CD4-positive, alpha-beta T cell (primary cell): ENCODE measurements at regions not wholly inside any gene's neighbourhood (a gene's known extent, or its start where the extent isn't known, plus 50 kb on each side); places are given as distances from the start of the nearest gene placed in this dataset.

Source experiments
- ATAC-seq: fragments of 200-7000 bp; cut with Tn5 transposase; one replicate; pipeline ENCODE4 v1.10.0; 2022; ENCODE audit warnings: mild to moderate bottlenecking; ENCODE audit not compliant: poor library complexity
- CTCF ChIA-PET: fragments of 350-600 bp; sonication (Branson Sonifier 250); formaldehyde crosslinking; loops from one replicate; lab custom pipeline; 2021; ENCODE audit warnings: antibody characterized with exemption, inconsistent platforms; lab: Charles Lee
- POLR2A ChIA-PET: fragments of 350-600 bp; sonication (Branson Sonifier 250); formaldehyde crosslinking; loops from one replicate; lab custom pipeline; 2021; ENCODE audit warnings: antibody characterized with exemption, inconsistent platforms; lab: Charles Lee
- DNase-seq, 14 experiments: peaks; one replicate each; pipeline ENCODE4 v3.0.0-alpha.2; 2013 to 2020; ENCODE audit warnings: mixed read lengths in 2 of 14
- H3K27ac ChIP-seq, 2 donors: one replicate each; pipeline versions ENCODE4 v1.5.1 to v1.7.0; 2013; ENCODE audit warnings: low read length in 2 of 2, low read depth in 1 of 2, mild to moderate bottlenecking in 1 of 2
- H3K27me3 ChIP-seq, 2 experiments: 1 replicate in 1 of 2; 2 replicates in 1 of 2; pipeline versions ENCODE4 v1.6.1 to v1.7.0; 2013; ENCODE audit warnings: low read length in 2 of 2, control low read depth in 1 of 2, mild to moderate bottlenecking in 1 of 2, moderate library complexity in 1 of 2; ENCODE audit not compliant: insufficient read depth in 2 of 2, control insufficient read depth in 1 of 2
- H3K36me3 ChIP-seq: one replicate; pipeline ENCODE4 v1.6.1; 2013; ENCODE audit warnings: low read length, control low read depth; ENCODE audit not compliant: insufficient read depth
- H3K4me1 ChIP-seq: one replicate; pipeline ENCODE4 v1.6.1; 2013; ENCODE audit warnings: low read length, control low read depth; ENCODE audit not compliant: insufficient read depth
- H3K4me3 ChIP-seq: one replicate; pipeline ENCODE4 v1.5.1; 2013; ENCODE audit warnings: mild to moderate bottlenecking, low read length, moderate library complexity
- H3K9me3 ChIP-seq, 2 experiments: 1 replicate in 1 of 2; 2 replicates in 1 of 2; pipeline versions ENCODE4 v1.6.1 to v1.7.0; 2013; ENCODE audit warnings: low read length in 2 of 2, mild to moderate bottlenecking in 2 of 2, control low read depth in 1 of 2, moderate library complexity in 1 of 2; ENCODE audit not compliant: control insufficient read depth in 1 of 2, insufficient read depth in 1 of 2
- H3K27ac Mint-ChIP-seq: one replicate; pipeline ENCODE4 v1.8.0; 2020; ENCODE audit warnings: mixed read lengths
- H3K27me3 Mint-ChIP-seq: one replicate; pipeline ENCODE4 v1.8.0; 2021; ENCODE audit warnings: mixed read lengths
- H3K36me3 Mint-ChIP-seq: one replicate; pipeline ENCODE4 v1.8.0; 2021; ENCODE audit warnings: low read depth, mixed read lengths
- H3K4me1 Mint-ChIP-seq: one replicate; pipeline ENCODE4 v1.8.0; 2021; ENCODE audit warnings: low read depth, mixed read lengths
- H3K4me3 Mint-ChIP-seq: one replicate; pipeline ENCODE4 v1.8.0; 2020; ENCODE audit warnings: mild to moderate bottlenecking, mixed read lengths
- H3K9me3 Mint-ChIP-seq: one replicate; pipeline ENCODE4 v1.8.0; 2020; ENCODE audit warnings: mixed read lengths
- CTCF ChIP-seq: fragments of 200-600 bp; IDR thresholded peaks from one replicate; pipeline ENCODE4 v1.8.0; 2022; ENCODE audit warnings: antibody characterized with exemption, mild to moderate bottlenecking
- intact Hi-C, 2 experiments: fragments of 100-400 bp; cut with DNase I in 1 of 2; cut with micrococcal nuclease in 1 of 2; formaldehyde crosslinking; loops; one replicate each; pipeline versions ENCODE4 v1.15.1 to v1.9.0; 2023 to 2025; cut with DNase I, micrococcal nuclease

- no peak overlapping the region for H3K4me3 ChIP-seq
- no peak overlapping the region for H3K27ac Mint-ChIP-seq
- no peaks in the 10 kb centered on the region for H3K9me3 ChIP-seq
- ChIA-PET CTCF (no interaction called here), POLR2A (no interaction called here)
- no peaks in the 10 kb centered on the region for H3K36me3 Mint-ChIP-seq
- no peaks in the 10 kb centered on the region for H3K4me1 Mint-ChIP-seq
- ATAC-seq (no peak), DNase-seq (no peak)
- no peaks in the 10 kb centered on the region for H3K36me3 ChIP-seq
- no peaks in the 10 kb centered on the region for H3K27me3 ChIP-seq
- H3K9me3 Mint-ChIP-seq: no peaks in the 10 kb centered on the region
- H3K27me3 Mint-ChIP-seq: peaks cover 22% of the 10 kb centered on the region
- H3K27ac ChIP-seq: no peak overlapping the region
- TF ChIP-seq CTCF: no peak
- H3K4me1 ChIP-seq: no peaks in the 10 kb centered on the region
- intact Hi-C loops: no loop called here
- no peak overlapping the region for H3K4me3 Mint-ChIP-seq
These were observed 93.1 kb downstream of the MIS18A start for GRCh38 chr21:32185726-32186125.

GRCh38 chr21:32185103-32185502 lies 93.7 kb downstream of the MIS18A start:
- Mint-ChIP-seq H3K36me3 (no peaks in the 10 kb centered on the region), H3K4me3 (no peak overlapping the region), H3K27me3 (peaks cover 17% of the 10 kb centered on the region), H3K27ac (no peak overlapping the region), H3K4me1 (no peaks in the 10 kb centered on the region), H3K9me3 (no peaks in the 10 kb centered on the region)
- Histone ChIP-seq H3K27me3 (no peaks in the 10 kb centered on the region), H3K4me1 (no peaks in the 10 kb centered on the region), H3K36me3 (no peaks in the 10 kb centered on the region), H3K4me3 (no peak overlapping the region), H3K9me3 (no peaks in the 10 kb centered on the region), H3K27ac (no peak overlapping the region)
- ChIA-PET CTCF (no interaction called here), POLR2A (no interaction called here)
- TF ChIP-seq CTCF: no peak
- ATAC-seq (no peak), DNase-seq (no peak)
- intact Hi-C loops: no loop called here

GRCh38 chr21:32184485-32184884 lies 94.4 kb downstream of the MIS18A start:
- Mint-ChIP-seq H3K4me3 (no peak overlapping the region), H3K4me1 (no peaks in the 10 kb centered on the region), H3K36me3 (no peaks in the 10 kb centered on the region), H3K27me3 (peaks cover 11% of the 10 kb centered on the region), H3K9me3 (no peaks in the 10 kb centered on the region), H3K27ac (no peak overlapping the region)
- DNase-seq: no peak
- H3K4me3 ChIP-seq: no peak overlapping the region
- TF ChIP-seq CTCF: no peak
- no peaks in the 10 kb centered on the region for H3K9me3 ChIP-seq
- no peaks in the 10 kb centered on the region for H3K27me3 ChIP-seq
- no peaks in the 10 kb centered on the region for H3K4me1 ChIP-seq
- no peak for ATAC-seq
- H3K27ac ChIP-seq: no peak overlapping the region
- ChIA-PET CTCF (no interaction called here), POLR2A (no interaction called here)
- intact Hi-C loops: no loop called here
- no peaks in the 10 kb centered on the region for H3K36me3 ChIP-seq
